ENCODE measurements at regions not wholly inside any gene's neighbourhood (a gene's known extent, or its start where the extent isn't known, plus 50 kb on each side); places are given as distances from the start of the nearest gene placed in this dataset.

- TF ChIP-seq CTCF (conservative IDR thresholded peaks at IDR 0.05), result no peak
- TF ChIP-seq ZFX (IDR thresholded peaks at IDR 0.05), result no peak
Observed at GRCh38 chr4:124060261-124060918, 652.1 kb downstream of the ANKRD50 start.
